ENCODE measurements at regions not wholly inside any gene's neighbourhood (a gene's known extent, or its start where the extent isn't known, plus 50 kb on each side); places are given as distances from the start of the nearest gene placed in this dataset.

DNA sequence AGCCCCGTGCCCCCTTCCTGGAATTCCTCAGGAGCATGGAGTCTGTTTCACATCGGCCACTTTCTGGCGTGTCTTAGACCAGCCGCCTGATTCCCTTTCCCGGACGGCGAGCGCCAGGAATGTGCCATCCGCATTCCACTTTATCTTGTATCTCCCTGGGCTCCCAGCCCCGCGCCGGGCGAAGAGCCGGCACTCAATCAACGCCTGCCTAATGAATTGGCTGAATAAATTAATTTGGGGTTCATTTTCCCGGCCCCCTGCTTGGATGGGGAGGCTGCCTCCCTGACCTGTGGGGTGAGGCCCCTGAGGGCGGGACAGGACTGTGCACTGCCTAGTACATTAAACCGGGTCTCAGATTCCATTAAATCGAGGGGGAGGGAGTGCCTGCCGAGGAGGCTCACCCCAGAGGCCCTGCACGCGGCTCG lies 282.3 kb upstream of the TNRC6C start:
- TF ChIP-seq, protein P1, sequence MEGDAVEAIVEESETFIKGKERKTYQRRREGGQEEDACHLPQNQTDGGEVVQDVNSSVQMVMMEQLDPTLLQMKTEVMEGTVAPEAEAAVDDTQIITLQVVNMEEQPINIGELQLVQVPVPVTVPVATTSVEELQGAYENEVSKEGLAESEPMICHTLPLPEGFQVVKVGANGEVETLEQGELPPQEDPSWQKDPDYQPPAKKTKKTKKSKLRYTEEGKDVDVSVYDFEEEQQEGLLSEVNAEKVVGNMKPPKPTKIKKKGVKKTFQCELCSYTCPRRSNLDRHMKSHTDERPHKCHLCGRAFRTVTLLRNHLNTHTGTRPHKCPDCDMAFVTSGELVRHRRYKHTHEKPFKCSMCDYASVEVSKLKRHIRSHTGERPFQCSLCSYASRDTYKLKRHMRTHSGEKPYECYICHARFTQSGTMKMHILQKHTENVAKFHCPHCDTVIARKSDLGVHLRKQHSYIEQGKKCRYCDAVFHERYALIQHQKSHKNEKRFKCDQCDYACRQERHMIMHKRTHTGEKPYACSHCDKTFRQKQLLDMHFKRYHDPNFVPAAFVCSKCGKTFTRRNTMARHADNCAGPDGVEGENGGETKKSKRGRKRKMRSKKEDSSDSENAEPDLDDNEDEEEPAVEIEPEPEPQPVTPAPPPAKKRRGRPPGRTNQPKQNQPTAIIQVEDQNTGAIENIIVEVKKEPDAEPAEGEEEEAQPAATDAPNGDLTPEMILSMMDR (IDR thresholded peaks at IDR 0.05; ENCODE audit: low read depth, low read length): no peak
- no peak for TF ChIP-seq EZH2phosphoT487 (IDR thresholded peaks at IDR 0.05; ENCODE audit: low read depth)

Data from OCI-LY3 (cell line).